ENCODE measurements at regions not wholly inside any gene's neighbourhood (a gene's known extent, or its start where the extent isn't known, plus 50 kb on each side); places are given as distances from the start of the nearest gene placed in this dataset.

DNA sequence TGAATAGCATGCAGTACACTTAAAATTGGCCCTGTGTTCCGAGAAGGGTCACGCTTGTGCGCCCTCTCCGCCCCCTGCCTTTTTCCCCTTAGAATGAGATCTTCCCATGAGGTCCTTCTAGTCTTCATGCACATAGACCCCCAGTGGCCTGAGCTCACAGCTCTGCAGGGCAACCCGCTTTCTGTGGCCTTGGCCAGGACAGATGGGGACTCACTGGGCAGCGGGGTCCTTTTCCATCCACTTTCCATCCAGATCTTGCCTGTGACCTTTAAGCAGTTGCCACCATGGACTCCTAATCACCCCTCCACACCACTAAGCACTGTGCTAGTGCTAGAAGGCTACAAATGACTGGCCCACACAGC is 244.4 kb downstream of the UACA start:
- Histone ChIP-seq H2AFZ (no peak overlapping the region), H3K27me3 (peaks cover 5% of the 10 kb centered on the region), H3K4me2 (no peak overlapping the region), H3K9me3 (ENCODE audit: low read depth) (no peaks in the 10 kb centered on the region), H3K27ac (no peak overlapping the region), H4K20me1 (ENCODE audit: insufficient read depth, poor library complexity, severe bottlenecking) (no peaks in the 10 kb centered on the region), H3K36me3 (replicated peaks; ENCODE audit: insufficient read depth, low read depth) (no peaks in the 10 kb centered on the region), H3K79me2 (no peaks in the 10 kb centered on the region), H3K4me3 (no peak overlapping the region), H3K9me2 (replicated peaks; ENCODE audit: insufficient read depth) (no peaks in the 10 kb centered on the region), H3K4me1 (ENCODE audit: insufficient read depth) (no peaks in the 10 kb centered on the region)
- 97% methylated on average over 6 of the region's 6 CpGs for WGBS (ENCODE audit: low lambda C conversion rate, missing lambda C conversion rate)
- TF ChIP-seq, protein P1, sequence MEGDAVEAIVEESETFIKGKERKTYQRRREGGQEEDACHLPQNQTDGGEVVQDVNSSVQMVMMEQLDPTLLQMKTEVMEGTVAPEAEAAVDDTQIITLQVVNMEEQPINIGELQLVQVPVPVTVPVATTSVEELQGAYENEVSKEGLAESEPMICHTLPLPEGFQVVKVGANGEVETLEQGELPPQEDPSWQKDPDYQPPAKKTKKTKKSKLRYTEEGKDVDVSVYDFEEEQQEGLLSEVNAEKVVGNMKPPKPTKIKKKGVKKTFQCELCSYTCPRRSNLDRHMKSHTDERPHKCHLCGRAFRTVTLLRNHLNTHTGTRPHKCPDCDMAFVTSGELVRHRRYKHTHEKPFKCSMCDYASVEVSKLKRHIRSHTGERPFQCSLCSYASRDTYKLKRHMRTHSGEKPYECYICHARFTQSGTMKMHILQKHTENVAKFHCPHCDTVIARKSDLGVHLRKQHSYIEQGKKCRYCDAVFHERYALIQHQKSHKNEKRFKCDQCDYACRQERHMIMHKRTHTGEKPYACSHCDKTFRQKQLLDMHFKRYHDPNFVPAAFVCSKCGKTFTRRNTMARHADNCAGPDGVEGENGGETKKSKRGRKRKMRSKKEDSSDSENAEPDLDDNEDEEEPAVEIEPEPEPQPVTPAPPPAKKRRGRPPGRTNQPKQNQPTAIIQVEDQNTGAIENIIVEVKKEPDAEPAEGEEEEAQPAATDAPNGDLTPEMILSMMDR (IDR thresholded peaks at IDR 0.05; ENCODE audit: poor library complexity) = no peak
- TF ChIP-seq EZH2 (IDR thresholded peaks at IDR 0.05; ENCODE audit: borderline replicate concordance) = no peak
- no peak for DNase-seq (ENCODE audit: low spot score)

DNA sequence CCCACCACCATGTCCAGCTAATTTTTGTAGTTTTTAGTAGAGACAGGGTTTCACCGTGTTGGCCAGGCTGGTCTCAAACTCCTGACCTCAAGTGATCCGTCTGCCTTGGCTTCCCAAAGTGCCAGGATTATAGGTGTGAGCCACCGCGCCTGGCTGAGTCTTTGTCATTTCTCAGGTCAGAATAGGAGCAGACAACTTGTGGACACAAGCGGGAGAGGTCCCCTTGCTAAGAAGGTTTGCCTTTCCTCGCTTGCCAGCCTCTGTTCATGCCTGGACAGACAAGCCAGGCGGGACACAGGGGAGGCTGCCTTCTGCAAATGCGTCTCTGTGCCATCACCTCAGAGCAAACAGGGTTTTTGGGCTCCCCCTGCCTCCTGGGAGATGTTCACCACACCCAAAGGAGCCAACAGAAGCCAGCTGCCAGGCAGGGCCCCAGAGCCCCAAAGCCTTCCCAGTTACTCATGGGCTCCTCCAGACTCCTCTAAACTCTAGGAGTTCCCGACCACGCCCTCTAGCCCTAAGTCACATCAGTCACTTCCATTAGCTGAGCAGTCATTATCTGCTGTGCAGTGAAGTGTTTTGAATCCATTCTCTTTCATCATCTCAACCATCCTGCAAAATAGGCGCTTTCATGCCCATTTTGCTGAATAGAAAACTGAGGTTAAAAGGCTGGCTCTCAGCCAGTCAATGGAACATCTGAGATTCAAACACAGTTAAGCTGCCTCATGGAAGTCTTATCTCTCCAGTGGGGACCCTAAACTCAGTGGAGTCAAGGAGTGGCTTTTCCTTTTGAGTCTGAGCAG is 245.0 kb downstream of the UACA start:
- WGBS (ENCODE audit: low lambda C conversion rate, missing lambda C conversion rate) = 95% methylated on average over 11 of the region's 11 CpGs
- no peaks in the 10 kb centered on the region for H3K79me2 ChIP-seq
- H3K9me2 ChIP-seq (replicated peaks; ENCODE audit: insufficient read depth) = no peaks in the 10 kb centered on the region
- DNase-seq (ENCODE audit: low spot score) = no peak
- no peak overlapping the region for H3K27ac ChIP-seq
- no peaks in the 10 kb centered on the region for H3K36me3 ChIP-seq (replicated peaks; ENCODE audit: insufficient read depth, low read depth)
- no peak overlapping the region for H2AFZ ChIP-seq
- H4K20me1 ChIP-seq (ENCODE audit: insufficient read depth, poor library complexity, severe bottlenecking) = no peaks in the 10 kb centered on the region
- no peaks in the 10 kb centered on the region for H3K9me3 ChIP-seq (ENCODE audit: low read depth)
- no peak overlapping the region for H3K4me3 ChIP-seq
- H3K4me2 ChIP-seq = no peak overlapping the region
- TF ChIP-seq EZH2 (IDR thresholded peaks at IDR 0.05; ENCODE audit: borderline replicate concordance) (no peak), EZH2phosphoT487 (IDR thresholded peaks at IDR 0.05; ENCODE audit: low read depth, severe bottlenecking, unreplicated experiment) (no peak)
- TF ChIP-seq, protein P1 (IDR thresholded peaks at IDR 0.05; ENCODE audit: poor library complexity) = no peak
- peaks cover 5% of the 10 kb centered on the region for H3K27me3 ChIP-seq
- H3K4me1 ChIP-seq (ENCODE audit: insufficient read depth) = no peaks in the 10 kb centered on the region

- H3K4me1 ChIP-seq (ENCODE audit: insufficient read depth) = no peaks in the 10 kb centered on the region
- H3K4me2 ChIP-seq = no peak overlapping the region
- H3K4me3 ChIP-seq = no peak overlapping the region
- TF ChIP-seq, protein P1 (IDR thresholded peaks at IDR 0.05; ENCODE audit: poor library complexity) = no peak
- TF ChIP-seq EZH2phosphoT487 (IDR thresholded peaks at IDR 0.05; ENCODE audit: low read depth, severe bottlenecking, unreplicated experiment) (no peak), EZH2 (IDR thresholded peaks at IDR 0.05; ENCODE audit: borderline replicate concordance) (no peak)
- no peaks in the 10 kb centered on the region for H3K79me2 ChIP-seq
- no peaks in the 10 kb centered on the region for H3K9me3 ChIP-seq (ENCODE audit: low read depth)
- H4K20me1 ChIP-seq (ENCODE audit: insufficient read depth, poor library complexity, severe bottlenecking) = no peaks in the 10 kb centered on the region
- H2AFZ ChIP-seq = no peak overlapping the region
- H3K27ac ChIP-seq = no peak overlapping the region
- no peaks in the 10 kb centered on the region for H3K9me2 ChIP-seq (replicated peaks; ENCODE audit: insufficient read depth)
- WGBS (ENCODE audit: low lambda C conversion rate, missing lambda C conversion rate) = 81% methylated on average over 10 of the region's 10 CpGs
- peaks cover 5% of the 10 kb centered on the region for H3K27me3 ChIP-seq
- DNase-seq (ENCODE audit: low spot score) = no peak
- no peaks in the 10 kb centered on the region for H3K36me3 ChIP-seq (replicated peaks; ENCODE audit: insufficient read depth, low read depth)
These were observed 246.2 kb downstream of the UACA start for GRCh38 chr15:70517194-70517590.

Data from hepatocyte (in vitro differentiated cells).